ENCODE measurements at regions not wholly inside any gene's neighbourhood (a gene's known extent, or its start where the extent isn't known, plus 50 kb on each side); places are given as distances from the start of the nearest gene placed in this dataset.

DNA sequence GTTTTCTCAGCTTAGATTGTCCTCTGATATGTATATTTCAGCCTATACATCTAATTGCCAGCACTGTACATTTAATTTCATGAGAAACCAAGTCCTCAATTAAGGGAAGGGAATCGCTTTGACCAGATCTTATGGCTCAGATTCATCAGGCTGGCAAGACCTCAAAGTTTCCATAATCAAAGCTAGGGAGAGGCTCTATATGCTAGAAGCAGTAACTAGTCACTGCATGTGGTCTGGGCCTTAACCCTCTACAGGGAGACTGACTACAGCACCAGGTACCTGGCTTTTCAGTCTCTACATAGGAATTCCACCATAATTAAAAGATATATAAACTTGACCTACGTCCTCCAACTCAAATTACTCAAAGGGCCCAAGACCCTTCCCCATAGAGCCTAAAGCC is 97.4 kb upstream of the JAZF1 start:
- no peaks in the 10 kb centered on the region for H3K36me3 ChIP-seq (ENCODE audit: control insufficient read depth, insufficient read depth, low read length)
- Mint-ChIP-seq H3K4me3 (ENCODE audit: unreplicated experiment) (no peak overlapping the region), H3K27me3 (ENCODE audit: insufficient read depth, unreplicated experiment) (peaks cover 9% of the 10 kb centered on the region), H3K9me3 (ENCODE audit: unreplicated experiment) (peaks cover 9% of the 10 kb centered on the region), H3K4me1 (ENCODE audit: low read depth, unreplicated experiment) (peaks cover 6% of the 10 kb centered on the region), H3K36me3 (ENCODE audit: insufficient read depth, unreplicated experiment) (no peaks in the 10 kb centered on the region), H3K27ac (ENCODE audit: unreplicated experiment) (no peak overlapping the region)
- intact Hi-C loops (cut with micrococcal nuclease; ENCODE audit: unreplicated experiment): no loop called here
- ChIA-PET POLR2A (no interaction called here), CTCF (no interaction called here)
- BruUV-seq (replicated peaks): no TSS peak
- 0 out of 2 replicates have a peak, but pooled peaks cover 5% of the 10 kb centered on the region for H3K9me3 ChIP-seq
- H3K4me3 ChIP-seq (ENCODE audit: low read depth, low read length): no peak overlapping the region
- TF ChIP-seq, protein P1, sequence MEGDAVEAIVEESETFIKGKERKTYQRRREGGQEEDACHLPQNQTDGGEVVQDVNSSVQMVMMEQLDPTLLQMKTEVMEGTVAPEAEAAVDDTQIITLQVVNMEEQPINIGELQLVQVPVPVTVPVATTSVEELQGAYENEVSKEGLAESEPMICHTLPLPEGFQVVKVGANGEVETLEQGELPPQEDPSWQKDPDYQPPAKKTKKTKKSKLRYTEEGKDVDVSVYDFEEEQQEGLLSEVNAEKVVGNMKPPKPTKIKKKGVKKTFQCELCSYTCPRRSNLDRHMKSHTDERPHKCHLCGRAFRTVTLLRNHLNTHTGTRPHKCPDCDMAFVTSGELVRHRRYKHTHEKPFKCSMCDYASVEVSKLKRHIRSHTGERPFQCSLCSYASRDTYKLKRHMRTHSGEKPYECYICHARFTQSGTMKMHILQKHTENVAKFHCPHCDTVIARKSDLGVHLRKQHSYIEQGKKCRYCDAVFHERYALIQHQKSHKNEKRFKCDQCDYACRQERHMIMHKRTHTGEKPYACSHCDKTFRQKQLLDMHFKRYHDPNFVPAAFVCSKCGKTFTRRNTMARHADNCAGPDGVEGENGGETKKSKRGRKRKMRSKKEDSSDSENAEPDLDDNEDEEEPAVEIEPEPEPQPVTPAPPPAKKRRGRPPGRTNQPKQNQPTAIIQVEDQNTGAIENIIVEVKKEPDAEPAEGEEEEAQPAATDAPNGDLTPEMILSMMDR (IDR thresholded peaks at IDR 0.05; ENCODE audit: insufficient read depth in 1 of 2, low read depth in 1 of 2, low read length in 1 of 2, severe bottlenecking in 1 of 2, unreplicated experiment in 1 of 2): no peak
- no peak for DNase-seq
- H3K27me3 ChIP-seq (replicated peaks; ENCODE audit: control insufficient read depth, insufficient read depth, low read length): no peaks in the 10 kb centered on the region
- H3K4me1 ChIP-seq: no peaks in the 10 kb centered on the region

DNA sequence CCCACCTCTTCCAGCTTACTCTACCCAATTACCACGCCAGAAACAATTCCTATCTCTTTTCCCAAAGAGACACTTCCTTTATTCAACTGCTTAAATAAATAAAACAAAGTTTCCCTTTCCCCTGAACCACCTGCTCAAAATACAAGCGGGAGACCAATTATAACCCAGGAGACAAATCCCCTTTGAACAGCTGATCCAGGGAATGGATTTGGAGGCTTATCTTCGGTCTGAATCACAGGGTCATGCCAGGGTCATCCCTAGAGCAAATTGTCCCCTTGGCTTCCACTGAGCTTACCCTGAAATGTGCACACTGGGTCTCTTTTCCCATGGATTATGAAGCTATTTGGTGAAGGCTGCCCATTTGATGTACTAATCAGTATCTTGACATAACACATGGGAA is 99.9 kb upstream of the JAZF1 start:
- Mint-ChIP-seq H3K4me1 (ENCODE audit: low read depth, unreplicated experiment) (peaks cover 13% of the 10 kb centered on the region), H3K4me3 (ENCODE audit: unreplicated experiment) (no peak overlapping the region), H3K27ac (ENCODE audit: unreplicated experiment) (no peak overlapping the region), H3K27me3 (ENCODE audit: insufficient read depth, unreplicated experiment) (peaks cover 6% of the 10 kb centered on the region), H3K9me3 (ENCODE audit: unreplicated experiment) (peaks cover 9% of the 10 kb centered on the region), H3K36me3 (ENCODE audit: insufficient read depth, unreplicated experiment) (no peaks in the 10 kb centered on the region)
- intact Hi-C loops (cut with micrococcal nuclease; ENCODE audit: unreplicated experiment): no loop called here
- ChIA-PET POLR2A (interaction anchor here (0.6 kb wide), 1 partner anchor 11 kb away, joined by 3 read pairs; no protein-coding TSS in a partner anchor), CTCF (no interaction called here)
- no peak overlapping the region for H3K4me3 ChIP-seq (ENCODE audit: low read depth, low read length)
- TF ChIP-seq, protein P1 (IDR thresholded peaks at IDR 0.05; ENCODE audit: insufficient read depth in 1 of 2, low read depth in 1 of 2, low read length in 1 of 2, severe bottlenecking in 1 of 2, unreplicated experiment in 1 of 2): no peak
- H3K4me1 ChIP-seq: no peaks in the 10 kb centered on the region
- no peaks in the 10 kb centered on the region for H3K9me3 ChIP-seq
- no peak for DNase-seq
- H3K36me3 ChIP-seq (ENCODE audit: control insufficient read depth, insufficient read depth, low read length): no peaks in the 10 kb centered on the region
- no peaks in the 10 kb centered on the region for H3K27me3 ChIP-seq (replicated peaks; ENCODE audit: control insufficient read depth, insufficient read depth, low read length)
- no TSS peak for BruUV-seq (replicated peaks)

DNA sequence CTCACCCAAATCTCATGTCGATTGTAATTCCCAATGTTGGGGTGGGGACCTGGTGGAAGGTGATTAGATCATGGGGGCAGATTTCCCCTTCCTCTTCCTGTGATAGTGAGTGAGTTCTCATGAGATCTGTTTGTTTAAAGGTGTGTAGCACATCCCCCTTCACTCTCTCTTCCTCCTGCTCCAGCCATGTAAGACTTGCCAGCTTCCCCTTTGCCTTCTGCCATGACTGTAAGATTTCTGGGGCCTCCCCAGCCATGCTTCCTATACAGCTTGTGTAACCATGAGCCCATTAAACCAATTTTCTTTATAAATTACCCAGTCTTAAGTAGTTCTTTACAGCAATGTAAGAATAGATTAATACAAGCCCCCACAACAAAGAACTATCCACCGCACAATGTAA is 109.9 kb upstream of the JAZF1 start:
- ChIA-PET POLR2A (no interaction called here), CTCF (no interaction called here)
- intact Hi-C loops (cut with micrococcal nuclease; ENCODE audit: unreplicated experiment): no loop called here

More for the DNA sequence above, 109.9 kb upstream of the JAZF1 start:
- no peaks in the 10 kb centered on the region for H3K36me3 ChIP-seq (ENCODE audit: control insufficient read depth, insufficient read depth, low read length)
- Mint-ChIP-seq H3K27ac (ENCODE audit: unreplicated experiment) (no peak overlapping the region), H3K4me3 (ENCODE audit: unreplicated experiment) (no peak overlapping the region), H3K9me3 (ENCODE audit: unreplicated experiment) (no peaks in the 10 kb centered on the region), H3K27me3 (ENCODE audit: insufficient read depth, unreplicated experiment) (no peaks in the 10 kb centered on the region), H3K36me3 (ENCODE audit: insufficient read depth, unreplicated experiment) (no peaks in the 10 kb centered on the region), H3K4me1 (ENCODE audit: low read depth, unreplicated experiment) (no peaks in the 10 kb centered on the region)
- no peak overlapping the region for H3K4me3 ChIP-seq (ENCODE audit: low read depth, low read length)
- no peaks in the 10 kb centered on the region for H3K9me3 ChIP-seq
- BruUV-seq (replicated peaks): no TSS peak
- no peaks in the 10 kb centered on the region for H3K27me3 ChIP-seq (replicated peaks; ENCODE audit: control insufficient read depth, insufficient read depth, low read length)
- DNase-seq: no peak
- no peaks in the 10 kb centered on the region for H3K4me1 ChIP-seq
- TF ChIP-seq, protein P1 (IDR thresholded peaks at IDR 0.05; ENCODE audit: insufficient read depth in 1 of 2, low read depth in 1 of 2, low read length in 1 of 2, severe bottlenecking in 1 of 2, unreplicated experiment in 1 of 2): no peak
